DMS53 treated with DMSO at 0.1 percent for 48 hours (cell line): ENCODE measurements at regions not wholly inside any gene's neighbourhood (a gene's known extent, or its start where the extent isn't known, plus 50 kb on each side); places are given as distances from the start of the nearest gene placed in this dataset.
"Not testable (repeated sequence)": the region's sequence is repeated elsewhere in the genome, so short reads cannot be mapped to it uniquely, and the experiment has no call there.

Experiments
- DNase-seq: peaks from one replicate; lab custom pipeline; 2025; ENCODE audit not compliant: unreplicated experiment; lab: John Stamatoyannopoulos, UW

GRCh38 chr6:110558575-110558974 lies 82.2 kb upstream of the SLC22A16 start:
- DNase-seq = no peak

DNA sequence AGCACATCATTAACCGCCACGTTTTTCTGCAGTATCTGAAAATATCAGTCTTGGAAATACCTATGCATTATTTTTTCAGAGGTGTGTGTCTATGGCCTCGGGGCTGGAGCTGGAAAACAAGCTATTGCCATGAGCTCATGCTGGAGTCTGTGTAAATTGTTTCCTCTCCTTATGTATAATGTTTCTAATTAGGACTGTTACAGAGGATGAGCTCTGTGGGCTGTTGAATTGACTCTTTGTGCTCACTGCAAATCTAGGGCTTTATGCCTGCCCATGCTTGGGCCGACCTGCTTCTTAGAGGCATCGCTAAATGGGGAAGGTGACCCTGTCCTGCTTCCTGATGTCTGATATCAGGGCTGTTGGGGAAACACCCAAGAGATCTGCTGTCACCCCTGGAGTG lies 80.8 kb upstream of the SLC22A16 start:
- no peak for DNase-seq

GRCh38 chr6:110556317-110557110 lies 80.1 kb upstream of the SLC22A16 start:
- no peak for DNase-seq

DNA sequence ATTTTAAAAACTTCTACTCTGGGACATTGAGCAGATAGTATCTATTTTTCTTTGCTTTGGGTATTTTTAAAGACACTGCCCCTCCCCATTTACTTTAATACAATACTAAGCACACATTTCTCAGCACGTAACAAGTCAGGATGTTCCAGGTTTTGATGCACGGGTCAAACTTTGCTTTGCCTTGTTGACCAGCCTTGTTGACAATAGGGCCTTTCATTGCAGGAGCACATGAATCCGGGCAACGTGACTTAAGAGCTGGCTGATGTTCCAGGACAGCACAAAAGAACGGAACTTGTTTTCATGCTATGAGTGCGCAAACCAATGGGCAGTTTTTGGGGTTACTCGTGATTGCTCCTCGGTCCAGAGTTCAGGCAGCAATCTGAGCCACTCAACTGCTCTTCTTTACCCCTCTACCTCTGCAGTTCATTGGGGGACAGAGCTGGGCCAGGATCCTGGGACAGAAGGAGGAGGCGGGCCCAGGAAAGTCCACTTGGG lies 78.6 kb upstream of the SLC22A16 start:
- DNase-seq = no peak

- no peak for DNase-seq
Observed at GRCh38 chr6:110554441-110554840, 78.0 kb upstream of the SLC22A16 start.

GRCh38 chr6:110552901-110553641 lies 76.7 kb upstream of the SLC22A16 start:
- DNase-seq = no peak

DNA sequence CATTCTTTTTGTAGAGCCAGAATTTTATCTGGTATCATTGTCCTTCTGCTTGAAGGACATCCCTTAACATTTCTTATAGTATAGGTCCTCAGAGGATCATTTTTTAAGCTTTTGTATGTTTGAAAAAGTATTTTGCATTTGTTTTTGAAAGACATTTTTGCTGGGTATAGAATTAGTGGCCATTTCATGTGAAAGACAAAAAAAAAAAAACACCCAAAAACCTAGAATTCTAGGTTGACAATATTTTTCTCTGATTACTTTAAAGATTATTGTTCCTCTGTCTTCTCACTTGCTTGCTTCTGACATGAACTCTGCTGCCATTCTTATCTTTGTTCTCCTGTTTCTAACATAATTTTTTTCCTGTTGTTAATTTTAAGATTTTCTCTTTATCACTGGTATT lies 75.7 kb upstream of the SLC22A16 start:
- no peak for DNase-seq

- no peak for DNase-seq
Observed at GRCh38 chr6:110551088-110551487, 74.7 kb upstream of the SLC22A16 start.

GRCh38 chr6:110550353-110550752 lies 73.9 kb upstream of the SLC22A16 start:
- DNase-seq = no peak

GRCh38 chr6:110549277-110549676 lies 72.9 kb upstream of the SLC22A16 start:
- no peak for DNase-seq

- no peak for DNase-seq
Observed at GRCh38 chr6:110548110-110548847, 71.9 kb upstream of the SLC22A16 start.

- DNase-seq = no peak
Observed at GRCh38 chr6:110547266-110547964, 71.0 kb upstream of the SLC22A16 start.

- no peak for DNase-seq
Observed at GRCh38 chr6:110545081-110545872, 68.9 kb upstream of the SLC22A16 start.

GRCh38 chr6:110544472-110544871 lies 68.1 kb upstream of the SLC22A16 start:
- no peak for DNase-seq

DNA sequence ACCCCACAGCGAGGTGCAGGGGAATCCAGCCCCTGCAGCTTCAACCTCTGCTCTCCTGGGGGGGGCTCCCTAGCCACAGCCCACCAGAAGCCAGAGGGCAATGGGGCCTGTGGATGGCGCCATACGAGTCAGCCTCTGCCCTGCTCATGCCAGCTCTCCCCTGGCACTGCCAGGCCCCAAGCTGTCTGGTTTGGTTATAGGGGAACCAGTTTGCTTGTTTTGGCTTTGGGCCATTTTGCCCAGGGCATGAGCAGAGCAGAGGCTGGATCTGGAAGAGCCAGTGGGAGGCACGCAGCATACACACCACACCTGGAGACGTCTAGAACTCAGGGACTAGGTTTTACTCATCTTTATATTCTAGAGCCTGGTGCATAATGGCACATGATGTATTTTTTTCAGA lies 66.7 kb upstream of the SLC22A16 start:
- no peak for DNase-seq

- DNase-seq = no peak
Observed at GRCh38 chr6:110542311-110543024, 66.1 kb upstream of the SLC22A16 start.

DNA sequence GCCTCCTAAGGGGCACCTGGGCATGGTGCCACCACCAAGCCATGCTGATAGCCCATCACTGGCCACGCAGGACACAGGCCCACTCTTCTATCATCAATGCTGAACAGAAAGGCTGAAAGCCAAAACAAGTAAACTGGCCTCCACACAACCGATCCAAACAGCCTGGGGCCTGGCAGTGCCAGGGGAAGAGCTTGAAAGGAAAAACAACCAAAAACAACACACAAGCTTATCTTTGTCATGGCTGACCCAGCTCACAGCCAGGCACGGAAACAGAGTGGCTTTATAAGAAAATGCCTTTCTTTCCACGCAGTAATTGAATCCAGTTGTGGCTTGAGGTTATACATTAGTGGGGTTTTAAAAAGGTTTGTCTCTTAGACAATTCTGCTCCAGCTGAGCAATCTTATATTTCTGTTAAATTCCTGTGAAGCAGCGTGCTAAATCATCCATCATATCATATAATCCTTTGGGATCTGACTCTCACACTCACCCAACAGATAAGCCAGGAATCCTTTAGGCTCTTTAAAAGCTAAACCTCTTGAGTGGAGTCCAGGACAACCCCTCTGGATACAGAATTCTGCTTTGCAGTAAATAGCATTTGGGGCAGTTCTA lies 65.4 kb upstream of the SLC22A16 start:
- no peak for DNase-seq

DNA sequence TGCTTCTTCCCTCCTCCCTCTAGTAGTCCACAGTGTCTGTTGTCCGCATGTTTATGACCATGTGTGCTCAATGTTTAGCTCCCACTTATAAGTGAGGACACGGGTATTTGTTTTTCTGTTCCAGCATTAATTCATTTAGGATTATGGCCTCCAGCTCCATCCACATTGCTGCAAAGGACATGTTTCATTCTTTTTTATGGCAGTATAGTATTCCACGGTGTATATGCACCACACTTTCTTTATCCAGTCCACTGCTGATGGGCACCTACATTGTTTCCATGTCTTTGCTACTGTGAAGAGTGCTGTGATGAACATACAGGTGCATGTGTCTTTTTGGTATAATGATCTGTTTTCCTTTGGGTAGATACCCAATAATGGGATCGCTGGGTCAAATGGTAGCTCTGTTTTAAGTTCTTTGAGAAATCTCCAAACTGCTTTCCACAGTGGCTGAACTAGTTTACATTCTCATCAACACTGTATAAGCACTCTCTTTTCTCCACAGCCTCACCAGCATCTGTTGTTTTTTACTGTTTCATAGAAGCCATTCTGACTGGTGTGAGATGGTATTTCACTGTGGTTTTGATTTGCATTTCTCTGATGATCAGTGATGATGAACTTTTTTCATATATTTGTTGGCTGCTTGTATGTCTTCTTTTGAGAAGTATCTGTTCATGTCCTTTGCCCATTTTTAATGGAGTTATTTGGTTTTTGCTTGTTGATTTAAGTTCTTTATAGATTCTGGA lies 63.0 kb upstream of the SLC22A16 start:
- not testable (repeated sequence) for DNase-seq
